Spleen (tissue), 7 donors: ENCODE measurements at regions not wholly inside any gene's neighbourhood (a gene's known extent, or its start where the extent isn't known, plus 50 kb on each side); places are given as distances from the start of the nearest gene placed in this dataset.

Experiments used
- CTCF ChIP-seq, 11 experiments: fragments of 200-600 bp in 7 of 11; fragments of 450-650 bp in 4 of 11; sonication (generic) in 4 of 11; IDR thresholded peaks in 8 of 11; conservative IDR thresholded peaks in 3 of 11; 1 replicate in 7 of 11; 2 replicates in 4 of 11; pipeline versions ENCODE4 v1.4.0 to v1.8.0; 2016 to 2021; ENCODE audit warnings: antibody characterized with exemption in 11 of 11, inconsistent platforms in 4 of 11, mild to moderate bottlenecking in 1 of 11
- POLR2A ChIP-seq, 3 donors: fragments of 450-650 bp; IDR thresholded peaks; one replicate each; pipeline ENCODE4 v1.5.1; 2017; ENCODE audit warnings: antibody characterized with exemption in 3 of 3, mild to moderate bottlenecking in 1 of 3
- donor health status: DM: no; HTN: no; CAD: no; lungs with moderate emphysema.
- donor health status: DM: no; HTN: no; CAD: no.
- donor health status: DM: no; HTN: no; CAD: no.

- TF ChIP-seq CTCF (IDR thresholded peaks at IDR 0.05 in 8 of 11, conservative IDR thresholded peaks at IDR 0.05 in 3 of 11) = no peak
- no peak for TF ChIP-seq POLR2A (IDR thresholded peaks at IDR 0.05)
These were observed 483.0 kb upstream of the CDH18 start for GRCh38 chr5:20470997-20471396.
